Thyroid gland (tissue), 4 donors: ENCODE measurements at regions not wholly inside any gene's neighbourhood (a gene's known extent, or its start where the extent isn't known, plus 50 kb on each side); places are given as distances from the start of the nearest gene placed in this dataset.

Experiments
- DNase-seq, 2 donors: peaks; one replicate each; pipeline ENCODE4 v3.0.0-alpha.2; 2019
- H3K27ac ChIP-seq, 3 donors: fragments of 200-600 bp; sonication (generic); 1 replicate in 2 of 3; 2 replicates in 1 of 3; pipeline ENCODE4 v1.5.1; 2016 to 2019; ENCODE audit warnings: mild to moderate bottlenecking in 1 of 3, moderate library complexity in 1 of 3
- H3K27me3 ChIP-seq: fragments of 200-600 bp; sonication (generic); one replicate; pipeline ENCODE4 v1.5.1; 2019
- H3K36me3 ChIP-seq, 2 donors: fragments of 200-600 bp; sonication (generic); one replicate each; pipeline ENCODE4 v1.5.1; 2016 to 2019
- H3K4me1 ChIP-seq, 2 donors: fragments of 200-600 bp; sonication (generic); one replicate each; pipeline ENCODE4 v1.5.1; 2017 to 2019
- H3K4me3 ChIP-seq, 3 donors: fragments of 200-600 bp; sonication (generic); replicated peaks in 1 of 3; 1 replicate in 2 of 3; 2 replicates in 1 of 3; pipeline ENCODE4 v1.5.1; 2016; ENCODE audit warnings: mild to moderate bottlenecking in 1 of 3
- H3K9me3 ChIP-seq: fragments of 200-600 bp; sonication (generic); one replicate; pipeline ENCODE4 v1.5.1; 2017
- CTCF ChIP-seq, 6 experiments: fragments of 200-600 bp in 3 of 6; fragments of 450-650 bp in 3 of 6; sonication (generic) in 3 of 6; IDR thresholded peaks; one replicate each; pipeline ENCODE4 v1.5.1; 2016 to 2019; ENCODE audit warnings: antibody characterized with exemption in 6 of 6, mild to moderate bottlenecking in 2 of 6, inconsistent platforms in 1 of 6, moderate library complexity in 1 of 6
- POLR2A ChIP-seq, 2 donors: fragments of 450-650 bp; IDR thresholded peaks; one replicate each; pipeline ENCODE4 v1.6.1; 2017; ENCODE audit warnings: antibody characterized with exemption in 2 of 2, mild to moderate bottlenecking in 2 of 2, moderate library complexity in 1 of 2
- WGBS, 2 donors: methylation state at CpG; one replicate each; pipeline ENCODE4 v1.1.5; 2017; 5-methylcytosine and 5-hydroxymethylcytosine counted together
- intact Hi-C: fragments of 100-400 bp; cut with DNase I; formaldehyde crosslinking; loops from one replicate; pipeline ENCODE4 v1.15.1; 2023

- no peak overlapping the region for H3K4me3 ChIP-seq
- no peak overlapping the region for H3K27ac ChIP-seq
- no peaks in the 10 kb centered on the region for H3K9me3 ChIP-seq
- intact Hi-C loops: no loop called here
- H3K27me3 ChIP-seq: no peaks in the 10 kb centered on the region
- no peaks in the 10 kb centered on the region for H3K4me1 ChIP-seq
- 88% methylated on average over 5 of the region's 5 CpGs for WGBS, 2 donors
- no peak for DNase-seq
- TF ChIP-seq POLR2A (IDR thresholded peaks at IDR 0.05) (no peak), CTCF (IDR thresholded peaks at IDR 0.05) (no peak)
- H3K36me3 ChIP-seq: no peaks in the 10 kb centered on the region
Observed at GRCh38 chr6:131390322-131390721, 182.7 kb upstream of the ARG1 start.

GRCh38 chr6:131391116-131391515, 181.9 kb upstream of the ARG1 start:
- WGBS, 2 donors: 85 to 94% methylated on average over 1 of the region's 1 CpG
- H3K27me3 ChIP-seq: no peaks in the 10 kb centered on the region
- H3K36me3 ChIP-seq: no peaks in the 10 kb centered on the region
- DNase-seq: no peak
- H3K9me3 ChIP-seq: no peaks in the 10 kb centered on the region
- H3K4me1 ChIP-seq: no peaks in the 10 kb centered on the region
- intact Hi-C loops: no loop called here
- H3K27ac ChIP-seq: no peak overlapping the region
- TF ChIP-seq CTCF (IDR thresholded peaks at IDR 0.05): no peak
- TF ChIP-seq POLR2A (IDR thresholded peaks at IDR 0.05): no peak
- no peak overlapping the region for H3K4me3 ChIP-seq

DNA sequence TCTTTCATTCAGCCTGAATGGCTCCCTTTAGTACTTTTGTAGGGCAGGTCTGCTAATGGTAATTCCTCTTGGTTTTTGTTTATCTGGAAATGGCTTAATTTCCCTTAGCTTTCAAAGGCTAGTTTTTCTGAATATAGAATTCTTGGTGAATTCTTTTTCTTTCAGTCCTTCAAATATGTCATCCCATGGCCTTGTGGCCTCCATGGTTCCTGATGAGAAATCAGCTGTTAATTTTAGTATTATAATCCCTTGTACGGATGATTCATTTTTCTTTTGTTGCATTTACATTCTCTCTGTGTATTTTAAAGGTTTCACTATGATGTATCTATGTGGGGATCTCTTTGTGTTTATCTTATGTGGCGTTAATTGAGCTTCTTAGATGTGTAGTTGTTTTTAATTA, 179.6 kb upstream of the ARG1 start:
- Histone ChIP-seq H3K9me3 (no peaks in the 10 kb centered on the region), H3K27me3 (no peaks in the 10 kb centered on the region), H3K27ac (no peak overlapping the region), H3K4me3 (no peak overlapping the region), H3K36me3 (no peaks in the 10 kb centered on the region), H3K4me1 (no peaks in the 10 kb centered on the region)
- TF ChIP-seq POLR2A (IDR thresholded peaks at IDR 0.05): no peak
- no peak for TF ChIP-seq CTCF (IDR thresholded peaks at IDR 0.05)
- WGBS, 2 donors: 92 to 93% methylated on average over 2 of the region's 2 CpGs
- intact Hi-C loops: no loop called here
- DNase-seq: no peak

DNA sequence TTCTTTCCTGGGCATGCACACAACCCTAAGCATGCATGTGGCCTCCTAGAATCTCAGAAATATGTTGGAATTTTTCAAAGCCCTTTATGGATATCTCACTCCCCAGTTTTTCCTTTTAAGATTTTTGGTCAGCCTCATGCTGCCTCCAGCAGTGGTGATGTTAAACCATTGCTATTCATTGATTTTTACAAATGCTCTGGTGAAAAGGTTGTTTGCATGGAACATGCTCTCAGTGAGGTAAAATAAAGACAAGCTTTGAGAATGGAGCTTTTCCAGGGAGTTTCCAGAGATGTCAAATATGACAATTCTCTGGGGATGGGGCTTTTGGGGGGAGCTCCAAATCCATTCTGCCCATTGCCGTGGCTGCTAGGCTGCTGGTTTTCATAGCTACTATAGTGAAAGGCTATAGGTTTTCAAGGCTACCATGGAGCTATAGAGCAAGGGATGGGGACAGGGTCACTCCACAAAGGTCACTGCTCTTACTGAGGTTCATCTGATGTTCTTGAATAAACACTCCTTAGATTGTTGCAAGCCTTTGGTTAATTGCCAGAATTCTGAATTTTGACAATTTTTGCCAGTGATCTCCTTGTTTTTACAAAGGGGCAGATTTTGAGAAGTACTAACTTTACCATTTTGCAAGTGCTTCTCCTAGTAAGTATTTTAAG, 178.1 kb upstream of the ARG1 start:
- Histone ChIP-seq H3K4me3 (no peak overlapping the region), H3K27ac (no peak overlapping the region), H3K4me1 (no peaks in the 10 kb centered on the region), H3K27me3 (no peaks in the 10 kb centered on the region), H3K9me3 (no peaks in the 10 kb centered on the region), H3K36me3 (no peaks in the 10 kb centered on the region)
- intact Hi-C loops: no loop called here
- whole genome bisulfite sequencing, 2 donors: 67 to 86% methylated on average over 1 of the region's 1 CpG
- TF ChIP-seq POLR2A (IDR thresholded peaks at IDR 0.05): no peak
- TF ChIP-seq CTCF (IDR thresholded peaks at IDR 0.05): no peak
- no peak for DNase-seq

GRCh38 chr6:131398176-131398575, 174.8 kb upstream of the ARG1 start:
- H3K4me1 ChIP-seq: no peaks in the 10 kb centered on the region
- no peaks in the 10 kb centered on the region for H3K9me3 ChIP-seq
- no peak overlapping the region for H3K27ac ChIP-seq
- intact Hi-C loops: no loop called here
- no peak overlapping the region for H3K4me3 ChIP-seq
- TF ChIP-seq POLR2A (IDR thresholded peaks at IDR 0.05) (no peak), CTCF (IDR thresholded peaks at IDR 0.05) (no peak)
- H3K27me3 ChIP-seq: no peaks in the 10 kb centered on the region
- H3K36me3 ChIP-seq: no peaks in the 10 kb centered on the region
- WGBS, 2 donors: 77 to 78% methylated on average over 3 of the region's 3 CpGs
- no peak for DNase-seq
